ENCODE measurements at regions not wholly inside any gene's neighbourhood (a gene's known extent, or its start where the extent isn't known, plus 50 kb on each side); places are given as distances from the start of the nearest gene placed in this dataset.

DNA sequence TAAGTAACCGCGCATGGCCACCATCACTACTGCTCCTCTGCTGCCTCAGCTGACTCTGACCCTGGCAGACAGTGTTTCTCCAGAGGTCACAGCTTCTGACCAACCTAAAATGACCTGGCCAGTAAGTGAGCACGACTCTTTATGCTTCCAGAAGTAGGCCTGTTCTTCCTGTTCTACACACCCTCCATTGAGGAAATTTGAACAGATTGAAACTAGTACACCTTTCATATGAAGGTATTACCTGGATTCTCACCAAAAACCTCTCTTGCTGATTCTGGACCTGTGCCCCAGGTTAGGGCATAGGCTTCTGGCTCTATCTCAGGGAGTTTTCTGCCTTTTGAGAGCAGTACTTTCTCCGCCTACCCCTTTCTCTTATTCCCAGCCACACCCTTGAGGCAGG is 178.4 kb upstream of the FRMD6 start:
- Histone ChIP-seq H3K27ac (ENCODE audit: low read depth, low read length, severe bottlenecking) (no peak overlapping the region), H3K36me3 (ENCODE audit: control insufficient read depth, insufficient read depth, low read length) (no peaks in the 10 kb centered on the region), H3K9me3 (ENCODE audit: control insufficient read depth, low read length) (no peaks in the 10 kb centered on the region), H3K4me1 (ENCODE audit: control insufficient read depth, insufficient read depth, low read length, poor library complexity, severe bottlenecking) (no peaks in the 10 kb centered on the region), H3K4me3 (ENCODE audit: extremely low read depth, insufficient read depth, low read length, poor library complexity, severe bottlenecking) (no peak overlapping the region)
- 95 to 100% methylated on average over 2 to 4 of the region's 4 CpGs for WGBS, 2 experiments (ENCODE audit: insufficient coverage in 2 of 2)

- no peak overlapping the region for H3K4me3 ChIP-seq (ENCODE audit: extremely low read depth, insufficient read depth, low read length, poor library complexity, severe bottlenecking)
- H3K36me3 ChIP-seq (ENCODE audit: control insufficient read depth, insufficient read depth, low read length) = no peaks in the 10 kb centered on the region
- no peak overlapping the region for H3K27ac ChIP-seq (ENCODE audit: low read depth, low read length, severe bottlenecking)
- WGBS, 2 experiments (ENCODE audit: insufficient coverage in 2 of 2) = 74 to 93% methylated on average over 2 to 4 of the region's 6 CpGs
- no peaks in the 10 kb centered on the region for H3K9me3 ChIP-seq (ENCODE audit: control insufficient read depth, low read length)
- no peaks in the 10 kb centered on the region for H3K4me1 ChIP-seq (ENCODE audit: control insufficient read depth, insufficient read depth, low read length, poor library complexity, severe bottlenecking)
These were observed 177.7 kb upstream of the FRMD6 start for GRCh38 chr14:51473808-51474565.

GRCh38 chr14:51474854-51475253 is 176.9 kb upstream of the FRMD6 start:
- H3K36me3 ChIP-seq (ENCODE audit: control insufficient read depth, insufficient read depth, low read length) = no peaks in the 10 kb centered on the region
- no peaks in the 10 kb centered on the region for H3K9me3 ChIP-seq (ENCODE audit: control insufficient read depth, low read length)
- H3K4me1 ChIP-seq (ENCODE audit: control insufficient read depth, insufficient read depth, low read length, poor library complexity, severe bottlenecking) = no peaks in the 10 kb centered on the region
- H3K27ac ChIP-seq (ENCODE audit: low read depth, low read length, severe bottlenecking) = no peak overlapping the region
- H3K4me3 ChIP-seq (ENCODE audit: extremely low read depth, insufficient read depth, low read length, poor library complexity, severe bottlenecking) = no peak overlapping the region

GRCh38 chr14:51478175-51478621 is 173.5 kb upstream of the FRMD6 start:
- H3K4me3 ChIP-seq (ENCODE audit: extremely low read depth, insufficient read depth, low read length, poor library complexity, severe bottlenecking) = no peak overlapping the region

DNA sequence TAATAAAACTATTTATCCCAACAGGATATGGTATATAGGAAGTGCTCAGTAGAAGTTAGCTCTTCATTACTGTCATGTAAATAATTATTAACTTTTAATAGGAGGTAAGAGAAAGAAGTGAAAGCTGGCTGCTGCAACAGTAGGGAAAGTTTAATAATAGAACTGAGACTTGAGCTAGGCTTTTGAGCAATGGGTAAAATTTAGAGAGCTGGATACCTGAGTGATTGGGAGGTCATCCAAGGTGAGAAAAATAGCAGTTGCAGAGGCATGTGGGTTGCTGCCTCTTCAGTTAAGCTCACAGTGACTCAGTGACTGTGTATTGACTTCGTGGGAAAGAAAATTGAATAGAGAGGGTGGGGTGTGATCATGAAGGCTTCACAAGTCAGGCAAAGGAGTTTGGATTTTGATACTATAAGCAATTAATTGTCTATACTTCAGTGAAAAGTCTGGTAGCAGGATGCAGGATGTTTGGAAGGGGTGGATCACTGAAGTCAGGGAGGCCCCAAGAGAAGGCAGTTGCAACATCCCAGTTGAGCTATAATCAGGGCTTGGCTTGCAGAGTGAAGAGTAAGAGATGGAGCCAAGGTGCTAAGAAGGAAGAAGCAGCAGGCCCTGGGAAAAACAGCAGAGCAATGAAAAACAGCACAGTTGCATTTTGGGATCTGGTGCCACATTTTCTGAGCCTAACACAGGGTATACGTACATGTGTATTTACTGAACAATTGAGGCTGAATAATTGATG is 172.0 kb upstream of the FRMD6 start:
- no peak overlapping the region for H3K27ac ChIP-seq (ENCODE audit: low read depth, low read length, severe bottlenecking)
- WGBS, 2 experiments (ENCODE audit: insufficient coverage in 2 of 2) = 95% methylated on average over 2 of the region's 2 CpGs
- no peaks in the 10 kb centered on the region for H3K36me3 ChIP-seq (ENCODE audit: control insufficient read depth, insufficient read depth, low read length)
- no peaks in the 10 kb centered on the region for H3K9me3 ChIP-seq (ENCODE audit: control insufficient read depth, low read length)
- H3K4me3 ChIP-seq (ENCODE audit: extremely low read depth, insufficient read depth, low read length, poor library complexity, severe bottlenecking) = no peak overlapping the region
- H3K4me1 ChIP-seq (ENCODE audit: control insufficient read depth, insufficient read depth, low read length, poor library complexity, severe bottlenecking) = no peaks in the 10 kb centered on the region

More at GRCh38 chr14:51478175-51478621, 173.5 kb upstream of the FRMD6 start:
- no peaks in the 10 kb centered on the region for H3K4me1 ChIP-seq (ENCODE audit: control insufficient read depth, insufficient read depth, low read length, poor library complexity, severe bottlenecking)
- H3K36me3 ChIP-seq (ENCODE audit: control insufficient read depth, insufficient read depth, low read length) = no peaks in the 10 kb centered on the region
- H3K9me3 ChIP-seq (ENCODE audit: control insufficient read depth, low read length) = no peaks in the 10 kb centered on the region
- H3K27ac ChIP-seq (ENCODE audit: low read depth, low read length, severe bottlenecking) = no peak overlapping the region
- 90 to 94% methylated on average over 2 of the region's 4 CpGs for WGBS, 2 experiments (ENCODE audit: insufficient coverage in 2 of 2)

DNA sequence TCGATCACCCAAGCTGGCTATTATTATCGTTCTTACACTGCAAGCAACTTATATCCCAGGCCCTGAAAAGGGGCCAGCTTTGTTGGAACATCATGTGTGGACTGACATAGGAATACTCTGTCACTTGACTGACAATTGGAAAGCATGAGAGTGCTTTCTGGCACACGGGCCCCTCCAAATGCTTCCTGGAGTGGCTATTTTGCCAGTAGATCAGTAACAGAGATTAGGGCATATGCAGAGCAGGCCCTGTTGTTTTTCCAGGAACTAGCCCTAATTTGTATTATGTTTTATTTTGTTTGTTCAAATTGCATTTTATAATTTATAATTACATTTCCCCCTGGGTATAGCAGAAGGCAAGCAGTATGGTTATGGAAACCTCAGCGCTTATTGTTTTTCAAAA is 170.1 kb upstream of the FRMD6 start:
- WGBS, 2 experiments (ENCODE audit: insufficient coverage in 2 of 2) = 92 to 100% methylated on average over 2 to 3 of the region's 4 CpGs
- Histone ChIP-seq H3K27ac (ENCODE audit: low read depth, low read length, severe bottlenecking) (no peak overlapping the region), H3K4me3 (ENCODE audit: extremely low read depth, insufficient read depth, low read length, poor library complexity, severe bottlenecking) (no peak overlapping the region), H3K36me3 (ENCODE audit: control insufficient read depth, insufficient read depth, low read length) (no peaks in the 10 kb centered on the region), H3K9me3 (ENCODE audit: control insufficient read depth, low read length) (no peaks in the 10 kb centered on the region), H3K4me1 (ENCODE audit: control insufficient read depth, insufficient read depth, low read length, poor library complexity, severe bottlenecking) (no peaks in the 10 kb centered on the region)

- 94 to 100% methylated on average over 1 to 2 of the region's 4 CpGs for WGBS, 2 experiments (ENCODE audit: insufficient coverage in 2 of 2)
- Histone ChIP-seq H3K9me3 (ENCODE audit: control insufficient read depth, low read length) (no peaks in the 10 kb centered on the region), H3K4me3 (ENCODE audit: extremely low read depth, insufficient read depth, low read length, poor library complexity, severe bottlenecking) (no peak overlapping the region), H3K27ac (ENCODE audit: low read depth, low read length, severe bottlenecking) (no peak overlapping the region), H3K36me3 (ENCODE audit: control insufficient read depth, insufficient read depth, low read length) (no peaks in the 10 kb centered on the region), H3K4me1 (ENCODE audit: control insufficient read depth, insufficient read depth, low read length, poor library complexity, severe bottlenecking) (no peaks in the 10 kb centered on the region)
These were observed 169.6 kb upstream of the FRMD6 start for GRCh38 chr14:51482102-51482501.

DNA sequence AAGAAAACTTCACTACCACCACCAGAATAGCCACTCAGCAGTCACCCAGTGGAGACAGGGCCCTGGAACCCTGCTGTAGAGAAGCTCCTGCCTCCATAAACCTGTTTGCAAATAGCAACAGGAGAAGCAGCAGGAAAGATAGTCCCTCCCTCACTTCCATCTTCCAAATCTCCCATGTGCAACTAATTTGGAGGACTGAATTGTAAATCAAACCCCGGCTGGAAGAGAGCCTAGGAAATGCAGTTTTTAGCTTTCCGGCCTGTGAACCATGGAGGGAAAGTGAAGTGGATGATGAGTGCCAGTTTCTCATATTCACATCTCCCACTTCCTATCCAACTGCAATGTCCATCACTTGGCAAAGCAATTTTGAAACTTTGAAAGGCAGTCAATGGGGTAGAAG is 167.2 kb upstream of the FRMD6 start:
- H3K4me1 ChIP-seq (ENCODE audit: control insufficient read depth, insufficient read depth, low read length, poor library complexity, severe bottlenecking) = peaks cover 6% of the 10 kb centered on the region
- no peaks in the 10 kb centered on the region for H3K36me3 ChIP-seq (ENCODE audit: control insufficient read depth, insufficient read depth, low read length)
- WGBS, 2 experiments (ENCODE audit: insufficient coverage in 2 of 2) = no CpG with 5 or more reads among the region's 2 CpGs
- H3K4me3 ChIP-seq (ENCODE audit: extremely low read depth, insufficient read depth, low read length, poor library complexity, severe bottlenecking) = no peak overlapping the region
- no peak overlapping the region for H3K27ac ChIP-seq (ENCODE audit: low read depth, low read length, severe bottlenecking)
- H3K9me3 ChIP-seq (ENCODE audit: control insufficient read depth, low read length) = no peaks in the 10 kb centered on the region

DNA sequence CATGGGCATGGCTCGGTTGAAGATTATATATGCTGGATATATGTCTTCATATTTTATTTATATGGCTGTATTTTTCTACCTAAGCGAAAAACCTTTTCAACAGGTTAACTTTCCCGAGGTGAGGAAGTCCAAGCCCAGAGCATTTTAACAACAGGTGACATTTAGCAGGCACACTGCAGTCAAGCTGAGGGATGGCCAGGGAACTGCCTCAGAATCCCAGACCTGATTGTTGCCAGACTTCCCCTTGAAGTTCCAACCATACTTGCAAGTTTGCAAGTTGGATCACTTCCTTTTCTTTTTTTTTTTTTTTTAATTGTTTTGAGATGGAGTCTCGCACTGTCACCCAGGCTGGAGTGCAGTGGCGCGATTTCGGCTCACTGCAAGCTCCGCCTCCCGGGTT is 166.0 kb upstream of the FRMD6 start:
- no peak overlapping the region for H3K4me3 ChIP-seq (ENCODE audit: extremely low read depth, insufficient read depth, low read length, poor library complexity, severe bottlenecking)
- no peaks in the 10 kb centered on the region for H3K36me3 ChIP-seq (ENCODE audit: control insufficient read depth, insufficient read depth, low read length)
- H3K27ac ChIP-seq (ENCODE audit: low read depth, low read length, severe bottlenecking) = no peak overlapping the region
- H3K4me1 ChIP-seq (ENCODE audit: control insufficient read depth, insufficient read depth, low read length, poor library complexity, severe bottlenecking) = peaks cover 7% of the 10 kb centered on the region
- 67 to 100% methylated on average over 1 of the region's 9 CpGs for WGBS, 2 experiments (ENCODE audit: insufficient coverage in 2 of 2)
- no peaks in the 10 kb centered on the region for H3K9me3 ChIP-seq (ENCODE audit: control insufficient read depth, low read length)

GRCh38 chr14:51487848-51488247 is 163.9 kb upstream of the FRMD6 start:
- no peak overlapping the region for H3K27ac ChIP-seq (ENCODE audit: low read depth, low read length, severe bottlenecking)
- 92 to 93% methylated on average over 6 of the region's 6 CpGs for WGBS, 2 experiments (ENCODE audit: insufficient coverage in 2 of 2)
- no peak overlapping the region for H3K4me3 ChIP-seq (ENCODE audit: extremely low read depth, insufficient read depth, low read length, poor library complexity, severe bottlenecking)
- H3K9me3 ChIP-seq (ENCODE audit: control insufficient read depth, low read length) = no peaks in the 10 kb centered on the region
- no peaks in the 10 kb centered on the region for H3K36me3 ChIP-seq (ENCODE audit: control insufficient read depth, insufficient read depth, low read length)
- peaks cover 16% of the 10 kb centered on the region for H3K4me1 ChIP-seq (ENCODE audit: control insufficient read depth, insufficient read depth, low read length, poor library complexity, severe bottlenecking)

Measured in mesodermal cell (in vitro differentiated cells).